Uterus (tissue), 2 donors: ENCODE measurements at regions not wholly inside any gene's neighbourhood (a gene's known extent, or its start where the extent isn't known, plus 50 kb on each side); places are given as distances from the start of the nearest gene placed in this dataset.

Experiments used
- POLR2A ChIP-seq, 2 donors: fragments of 450-650 bp; IDR thresholded peaks; one replicate each; pipeline ENCODE4 v1.6.1; 2016; ENCODE audit warnings: antibody characterized with exemption in 2 of 2, mild to moderate bottlenecking in 1 of 2, moderate library complexity in 1 of 2
- TF ChIP-seq, protein P1 (sequence below), 4 experiments: fragments of 200-600 bp in 2 of 4; fragments of 450-650 bp in 2 of 4; sonication (generic) in 2 of 4; IDR thresholded peaks; one replicate each; pipeline ENCODE4 v1.5.1; 2016 to 2019; ENCODE audit warnings: antibody characterized with exemption in 4 of 4, mild to moderate bottlenecking in 2 of 4, moderate library complexity in 1 of 4

DNA sequence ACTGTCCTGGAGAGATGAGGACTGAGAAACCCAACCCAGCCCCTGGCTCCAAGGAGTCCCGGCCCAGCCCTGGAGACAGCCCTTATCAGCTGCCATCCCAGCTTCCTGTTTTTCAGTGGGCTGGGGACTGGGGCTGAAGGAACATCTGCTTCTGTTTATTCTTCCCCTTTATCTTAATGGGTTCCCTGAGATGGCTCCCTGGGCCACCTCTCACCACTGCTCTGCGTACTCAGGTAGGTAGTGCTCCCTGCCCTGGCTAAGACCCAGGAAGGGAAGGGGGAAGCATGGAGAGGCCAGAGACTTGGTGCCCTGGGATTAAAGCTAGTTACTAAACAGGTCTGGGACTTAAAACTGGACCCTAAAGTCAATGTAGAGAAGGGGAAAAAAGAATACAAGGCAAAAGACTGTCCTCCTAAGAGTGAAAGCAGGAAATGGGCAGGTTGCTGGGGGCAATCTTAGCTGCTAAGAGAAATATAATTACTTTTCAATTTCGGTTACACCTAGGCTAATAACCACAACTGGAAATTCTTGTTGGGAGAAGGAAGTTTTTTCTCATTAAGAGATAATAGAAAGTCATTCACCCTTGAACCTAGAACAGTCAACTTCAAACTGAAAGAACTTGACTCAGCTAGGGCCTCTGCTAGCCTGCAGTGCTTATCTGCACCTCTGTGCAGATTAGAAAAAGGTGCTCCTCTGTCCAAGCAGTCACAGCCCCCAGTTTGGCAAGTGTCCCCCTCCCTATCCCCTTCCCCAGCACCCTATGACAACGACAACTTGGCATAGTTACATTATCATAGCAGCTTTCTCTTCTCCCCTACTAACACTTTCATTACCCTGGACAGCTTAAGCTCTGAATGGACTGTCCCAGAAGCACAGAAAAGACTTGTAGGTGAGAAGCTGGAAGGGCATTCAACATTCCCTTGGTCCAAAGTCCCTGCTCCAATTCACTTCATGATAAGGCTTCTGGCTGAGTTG lies 65.6 kb upstream of the KDM7A start:
- TF ChIP-seq, protein P1, sequence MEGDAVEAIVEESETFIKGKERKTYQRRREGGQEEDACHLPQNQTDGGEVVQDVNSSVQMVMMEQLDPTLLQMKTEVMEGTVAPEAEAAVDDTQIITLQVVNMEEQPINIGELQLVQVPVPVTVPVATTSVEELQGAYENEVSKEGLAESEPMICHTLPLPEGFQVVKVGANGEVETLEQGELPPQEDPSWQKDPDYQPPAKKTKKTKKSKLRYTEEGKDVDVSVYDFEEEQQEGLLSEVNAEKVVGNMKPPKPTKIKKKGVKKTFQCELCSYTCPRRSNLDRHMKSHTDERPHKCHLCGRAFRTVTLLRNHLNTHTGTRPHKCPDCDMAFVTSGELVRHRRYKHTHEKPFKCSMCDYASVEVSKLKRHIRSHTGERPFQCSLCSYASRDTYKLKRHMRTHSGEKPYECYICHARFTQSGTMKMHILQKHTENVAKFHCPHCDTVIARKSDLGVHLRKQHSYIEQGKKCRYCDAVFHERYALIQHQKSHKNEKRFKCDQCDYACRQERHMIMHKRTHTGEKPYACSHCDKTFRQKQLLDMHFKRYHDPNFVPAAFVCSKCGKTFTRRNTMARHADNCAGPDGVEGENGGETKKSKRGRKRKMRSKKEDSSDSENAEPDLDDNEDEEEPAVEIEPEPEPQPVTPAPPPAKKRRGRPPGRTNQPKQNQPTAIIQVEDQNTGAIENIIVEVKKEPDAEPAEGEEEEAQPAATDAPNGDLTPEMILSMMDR (IDR thresholded peaks at IDR 0.05): no peak
- TF ChIP-seq POLR2A (IDR thresholded peaks at IDR 0.05): no peak
